Tibial nerve (tissue), 3 donors: ENCODE measurements at regions not wholly inside any gene's neighbourhood (a gene's known extent, or its start where the extent isn't known, plus 50 kb on each side); places are given as distances from the start of the nearest gene placed in this dataset.

Experiments
- POLR2A ChIP-seq, 2 donors: fragments of 450-650 bp; IDR thresholded peaks; one replicate each; pipeline ENCODE4 v1.6.1; 2017; ENCODE audit warnings: antibody characterized with exemption in 2 of 2, mild to moderate bottlenecking in 2 of 2, moderate library complexity in 2 of 2
- TF ChIP-seq, protein P1 (sequence below), 5 experiments: fragments of 200-600 bp in 3 of 5; fragments of 450-650 bp in 2 of 5; sonication (generic) in 3 of 5; IDR thresholded peaks; one replicate each; pipeline ENCODE4 v1.5.1; 2016 to 2019; ENCODE audit warnings: antibody characterized with exemption in 5 of 5, mild to moderate bottlenecking in 3 of 5, moderate library complexity in 2 of 5

DNA sequence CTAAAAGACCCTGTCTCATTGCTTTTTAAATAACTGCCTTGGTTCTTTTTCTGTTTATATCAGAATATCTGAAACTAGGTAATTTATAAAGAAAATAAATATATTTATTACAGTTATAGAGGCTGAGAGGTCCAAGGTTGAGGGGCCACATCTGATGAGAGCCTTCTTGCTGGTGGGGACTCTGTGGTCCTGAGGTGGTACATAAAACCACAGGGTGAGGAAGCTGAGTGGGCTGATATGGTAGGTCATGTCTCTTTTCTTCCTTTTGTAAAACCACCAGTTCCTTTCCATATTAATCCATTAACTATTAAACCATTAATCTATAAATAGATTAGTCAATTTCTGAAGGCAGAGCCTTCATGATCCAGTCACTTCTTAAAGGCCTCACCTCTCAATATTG is 109.5 kb upstream of the SPRY2 start:
- TF ChIP-seq POLR2A (IDR thresholded peaks at IDR 0.05): no peak
- TF ChIP-seq, protein P1, sequence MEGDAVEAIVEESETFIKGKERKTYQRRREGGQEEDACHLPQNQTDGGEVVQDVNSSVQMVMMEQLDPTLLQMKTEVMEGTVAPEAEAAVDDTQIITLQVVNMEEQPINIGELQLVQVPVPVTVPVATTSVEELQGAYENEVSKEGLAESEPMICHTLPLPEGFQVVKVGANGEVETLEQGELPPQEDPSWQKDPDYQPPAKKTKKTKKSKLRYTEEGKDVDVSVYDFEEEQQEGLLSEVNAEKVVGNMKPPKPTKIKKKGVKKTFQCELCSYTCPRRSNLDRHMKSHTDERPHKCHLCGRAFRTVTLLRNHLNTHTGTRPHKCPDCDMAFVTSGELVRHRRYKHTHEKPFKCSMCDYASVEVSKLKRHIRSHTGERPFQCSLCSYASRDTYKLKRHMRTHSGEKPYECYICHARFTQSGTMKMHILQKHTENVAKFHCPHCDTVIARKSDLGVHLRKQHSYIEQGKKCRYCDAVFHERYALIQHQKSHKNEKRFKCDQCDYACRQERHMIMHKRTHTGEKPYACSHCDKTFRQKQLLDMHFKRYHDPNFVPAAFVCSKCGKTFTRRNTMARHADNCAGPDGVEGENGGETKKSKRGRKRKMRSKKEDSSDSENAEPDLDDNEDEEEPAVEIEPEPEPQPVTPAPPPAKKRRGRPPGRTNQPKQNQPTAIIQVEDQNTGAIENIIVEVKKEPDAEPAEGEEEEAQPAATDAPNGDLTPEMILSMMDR (IDR thresholded peaks at IDR 0.05): no peak
